NCI-H2196 treated with DMSO at 0.1 percent for 48 hours (cell line): ENCODE measurements at regions not wholly inside any gene's neighbourhood (a gene's known extent, or its start where the extent isn't known, plus 50 kb on each side); places are given as distances from the start of the nearest gene placed in this dataset.

Experiments used
- DNase-seq: peaks from one replicate; lab custom pipeline; 2025; ENCODE audit not compliant: unreplicated experiment; lab: John Stamatoyannopoulos, UW

DNA sequence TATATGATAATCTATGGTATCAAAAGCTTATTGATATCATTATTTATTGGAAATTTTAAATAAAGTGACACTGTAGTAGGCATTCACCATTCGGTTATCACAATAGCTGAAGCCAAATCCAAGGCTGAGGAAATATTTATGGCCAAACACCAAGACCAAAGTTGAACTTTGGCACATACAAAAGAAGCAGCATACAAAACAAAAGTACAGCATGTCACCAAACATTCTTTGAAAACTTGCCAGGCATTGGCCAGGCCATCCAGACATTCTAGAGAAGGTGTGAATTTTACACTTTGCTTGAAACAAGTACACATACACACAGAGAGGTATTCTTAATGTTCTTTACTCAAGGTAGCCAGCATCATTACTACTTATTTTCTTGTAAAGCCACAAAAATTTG, 544.4 kb upstream of the CXADR start:
- no peak for DNase-seq

- no peak for DNase-seq
Measured at GRCh38 chr21:16969636-16970035, 543.2 kb upstream of the CXADR start.

- DNase-seq: no peak
Measured at GRCh38 chr21:16974060-16974459, 538.8 kb upstream of the CXADR start.

DNA sequence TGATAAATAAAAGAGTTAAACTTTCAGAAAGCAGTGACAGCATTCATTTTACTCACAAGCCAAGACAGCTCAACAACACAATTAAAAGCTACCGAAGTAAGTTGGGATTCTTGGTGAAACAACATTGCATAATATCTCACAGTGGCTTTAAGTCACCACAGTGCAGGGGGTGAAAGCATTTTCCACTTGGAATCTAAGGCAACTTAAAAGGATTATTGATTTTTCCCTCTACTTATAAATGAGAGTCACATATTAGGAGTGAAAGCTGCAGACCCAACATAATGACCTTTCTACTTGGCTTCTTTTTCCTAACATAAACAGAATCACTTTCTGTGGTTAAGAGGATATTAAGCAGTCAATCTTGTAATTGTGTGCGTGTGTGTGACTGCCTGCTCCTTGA, 536.6 kb upstream of the CXADR start:
- no peak for DNase-seq

DNA sequence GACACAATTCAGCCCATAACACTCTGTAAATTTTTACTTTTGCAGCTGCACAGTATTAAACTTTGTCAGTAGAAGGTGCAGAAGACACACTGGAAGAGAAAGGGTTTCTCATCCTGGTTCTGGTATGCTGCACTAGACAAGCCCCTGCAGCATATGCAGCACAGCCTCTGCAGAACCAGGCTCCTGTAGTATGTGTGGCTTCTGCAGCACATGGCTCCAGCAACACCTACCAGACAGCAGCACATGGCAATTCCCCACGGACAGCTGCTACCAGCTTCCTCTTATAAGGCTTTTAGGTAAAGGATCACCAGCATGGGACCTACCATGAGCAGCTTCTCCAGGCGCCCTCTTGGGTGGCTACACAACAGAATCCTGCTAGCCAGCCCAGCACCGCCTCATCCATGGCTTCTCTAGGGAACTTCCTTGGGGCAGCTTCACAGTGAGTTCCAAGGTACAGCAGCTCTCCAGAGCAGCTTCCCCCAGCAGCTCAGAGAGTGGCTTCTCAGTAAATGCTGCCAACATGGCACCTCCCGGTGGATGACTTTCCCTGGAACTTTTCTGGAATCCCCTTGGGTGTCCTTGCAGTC, 534.4 kb upstream of the CXADR start:
- DNase-seq: no peak

GRCh38 chr21:16979574-16979973, 533.3 kb upstream of the CXADR start:
- no peak for DNase-seq

DNA sequence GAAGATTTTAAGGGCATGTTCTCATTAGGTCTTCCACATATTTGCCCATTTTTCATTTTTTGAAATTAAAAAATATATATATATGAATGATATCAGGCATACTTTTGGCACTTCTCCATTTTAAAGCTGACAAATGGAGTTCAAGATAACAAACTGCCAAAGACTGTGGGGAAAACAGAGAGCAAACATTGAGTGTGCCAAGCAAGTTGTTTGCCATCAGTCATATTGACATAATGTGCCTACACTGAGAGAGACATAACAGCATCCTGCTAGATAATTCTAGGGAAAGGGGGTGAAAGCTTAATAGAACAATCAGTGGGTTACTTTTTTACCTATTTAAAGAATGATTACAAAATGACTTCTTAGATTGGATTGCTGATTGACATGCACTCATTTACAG, 529.4 kb upstream of the CXADR start:
- DNase-seq: no peak

DNA sequence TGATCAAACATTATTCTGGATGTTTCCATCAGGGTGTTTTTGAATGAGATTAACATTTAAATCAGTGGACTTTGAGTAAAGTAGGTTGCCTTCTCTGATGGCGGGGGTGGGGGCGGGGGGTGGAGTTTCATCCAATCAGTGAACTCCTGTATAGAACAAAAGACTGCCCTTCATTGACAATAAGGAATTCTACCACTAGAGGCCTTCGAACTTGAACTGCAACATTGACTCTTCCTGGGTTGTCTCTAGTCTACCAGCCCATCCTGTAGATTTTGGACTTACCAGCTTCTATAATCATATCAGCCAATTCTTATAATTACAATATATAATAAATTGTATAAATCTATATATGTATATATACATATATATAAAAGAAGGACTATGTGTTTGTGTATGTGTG, 520.4 kb upstream of the CXADR start:
- DNase-seq: no peak

- no peak for DNase-seq
Measured at GRCh38 chr21:16993416-16994038, 519.3 kb upstream of the CXADR start.

DNA sequence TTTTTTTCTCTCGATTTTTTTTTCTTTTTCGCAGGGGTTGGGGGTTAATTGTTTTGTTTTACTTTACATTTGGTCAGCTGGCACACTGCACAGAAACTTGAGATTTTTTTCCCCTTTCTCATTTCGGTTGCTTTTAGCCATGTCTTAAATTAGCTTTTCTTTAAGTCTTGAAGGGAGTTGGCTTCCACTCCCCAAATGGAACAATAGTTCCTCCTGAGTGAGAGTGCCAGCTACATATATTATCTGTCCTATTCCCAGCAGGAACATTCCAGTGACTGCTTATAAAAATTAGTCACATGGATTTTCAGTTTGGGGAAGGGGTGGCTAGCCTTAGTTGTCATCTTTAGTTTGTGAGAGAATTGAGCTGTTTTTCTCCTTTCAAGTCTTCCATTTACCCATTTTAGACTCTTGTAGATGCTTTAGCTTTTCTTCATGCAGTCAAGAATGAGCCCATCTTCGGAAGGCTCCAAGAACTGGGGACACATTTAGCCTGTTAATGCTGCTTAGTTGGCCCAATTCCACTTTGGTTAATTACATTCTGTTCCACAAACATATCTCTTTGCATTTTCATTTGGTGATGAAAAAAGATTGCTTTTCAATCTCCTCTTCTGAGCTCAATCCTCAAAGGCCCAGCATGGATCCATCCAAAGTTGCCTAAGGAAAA, 510.1 kb upstream of the CXADR start:
- no peak for DNase-seq

DNA sequence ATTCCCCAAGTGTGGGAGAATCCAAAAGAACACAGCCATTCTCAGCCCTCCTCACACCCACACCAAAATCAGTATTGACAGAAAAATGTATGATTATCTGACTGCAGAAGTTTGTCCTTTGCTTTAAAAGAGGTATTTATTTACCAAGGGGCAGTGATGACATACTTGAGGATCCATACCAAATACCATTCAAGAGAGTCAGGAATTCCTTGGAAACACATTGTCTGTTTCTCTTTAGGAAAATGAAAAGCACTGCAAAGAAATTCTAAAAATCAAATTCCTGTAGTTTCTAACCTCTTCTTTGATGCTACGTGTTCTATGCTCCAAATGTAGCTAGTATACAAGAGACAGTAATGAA, 509.6 kb upstream of the CXADR start:
- DNase-seq: no peak

DNA sequence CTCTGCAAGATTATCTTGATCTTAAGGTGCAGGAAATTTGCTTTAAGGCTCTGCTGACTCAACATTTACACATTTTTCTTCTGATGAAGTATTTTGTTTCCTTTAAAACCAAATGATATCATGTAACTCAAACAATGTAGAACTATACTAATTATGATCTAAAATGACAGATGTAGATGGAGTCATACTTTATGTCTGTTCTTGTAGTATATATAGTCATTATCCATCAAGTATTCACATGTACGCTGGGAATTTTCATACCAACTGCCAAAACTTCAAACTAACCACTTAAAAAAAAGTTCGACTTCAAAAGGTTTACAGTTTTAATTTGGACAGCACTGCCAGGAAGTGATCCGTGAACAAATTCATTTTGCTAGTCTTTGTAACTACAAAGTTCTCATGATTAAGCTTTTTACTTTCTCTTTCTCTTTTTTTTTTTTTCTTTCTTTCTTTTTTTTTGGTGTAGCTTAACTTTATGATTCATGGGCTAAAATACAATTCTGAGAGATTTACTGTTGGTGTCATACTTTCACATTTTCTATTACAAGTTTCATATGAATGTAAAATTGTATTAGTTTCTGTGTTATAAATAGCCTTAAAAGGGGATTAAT, 509.0 kb upstream of the CXADR start:
- DNase-seq: no peak

DNA sequence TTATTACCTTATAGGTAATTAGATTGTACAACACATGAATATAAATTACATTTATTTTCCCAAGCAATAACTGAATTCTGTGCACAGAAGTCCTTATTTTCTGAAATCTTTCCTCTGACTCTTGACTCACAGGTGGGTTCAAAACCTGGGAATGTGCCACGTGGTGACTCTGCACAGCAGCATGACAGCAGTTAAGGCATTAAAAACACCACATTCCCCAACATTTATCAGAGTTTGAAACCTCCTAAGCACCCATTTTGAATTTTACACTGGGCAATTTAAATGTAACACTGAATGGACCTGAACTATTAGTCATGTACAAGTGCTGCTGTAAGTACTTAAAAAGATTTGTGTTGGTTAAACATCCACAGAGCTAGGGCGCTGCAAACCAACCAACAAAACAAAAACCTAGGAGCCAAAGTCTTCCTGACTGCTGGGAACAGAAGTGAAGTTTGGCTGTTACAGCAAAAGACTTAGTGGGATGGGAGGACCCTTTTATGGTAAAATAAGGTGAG, 480.6 kb upstream of the CXADR start:
- no peak for DNase-seq

- DNase-seq: no peak
Measured at GRCh38 chr21:17044696-17045095, 468.1 kb upstream of the CXADR start.

DNA sequence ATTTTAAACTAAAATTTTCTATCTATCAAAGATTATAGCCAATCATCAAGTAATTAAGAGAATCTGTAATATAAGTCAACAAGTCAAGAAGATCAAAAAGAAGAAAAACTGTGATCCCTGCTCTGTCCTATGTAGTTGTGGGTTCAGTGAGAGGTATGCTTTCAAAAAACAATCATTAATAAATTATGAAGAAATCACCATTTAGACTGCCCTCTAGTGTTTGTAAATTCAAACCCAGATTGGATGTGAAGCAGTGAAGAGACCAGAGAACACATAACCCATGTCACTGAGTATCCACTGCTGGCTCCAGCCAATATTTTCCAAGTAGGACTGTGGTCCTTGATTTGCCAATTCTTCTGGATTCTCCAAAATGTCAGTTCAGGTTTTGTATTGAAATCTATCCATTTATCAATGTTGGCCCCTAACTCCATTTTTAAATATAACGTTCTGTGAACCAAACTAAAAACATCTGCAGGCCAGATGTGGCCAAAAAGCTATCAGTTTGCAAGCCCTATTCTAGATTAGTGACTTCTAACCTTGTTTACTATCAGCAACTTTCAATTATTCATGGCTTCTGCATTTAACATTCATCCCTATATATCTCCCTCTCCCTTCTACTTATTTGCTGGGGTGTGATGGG, 467.5 kb upstream of the CXADR start:
- DNase-seq: no peak

GRCh38 chr21:17048974-17049373, 463.9 kb upstream of the CXADR start:
- DNase-seq: no peak

DNA sequence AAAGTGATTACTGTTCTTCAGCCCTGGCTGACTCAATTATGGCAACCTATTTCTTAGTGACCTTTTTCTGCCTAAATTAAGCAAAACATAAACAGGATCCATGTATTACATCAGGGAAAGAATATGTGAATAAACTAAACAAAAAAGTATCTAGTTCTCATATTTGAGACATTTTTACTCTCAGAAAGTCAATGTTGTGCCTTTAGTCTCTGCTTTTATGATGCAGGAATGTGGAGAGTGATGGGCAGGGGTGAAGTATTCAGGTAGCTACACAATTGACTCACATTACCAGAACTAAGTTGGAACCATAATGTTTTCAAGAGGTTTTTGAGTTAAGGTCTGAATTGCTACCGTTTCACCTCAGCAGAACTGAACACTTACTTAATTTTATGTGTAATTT, 462.7 kb upstream of the CXADR start:
- DNase-seq: no peak

DNA sequence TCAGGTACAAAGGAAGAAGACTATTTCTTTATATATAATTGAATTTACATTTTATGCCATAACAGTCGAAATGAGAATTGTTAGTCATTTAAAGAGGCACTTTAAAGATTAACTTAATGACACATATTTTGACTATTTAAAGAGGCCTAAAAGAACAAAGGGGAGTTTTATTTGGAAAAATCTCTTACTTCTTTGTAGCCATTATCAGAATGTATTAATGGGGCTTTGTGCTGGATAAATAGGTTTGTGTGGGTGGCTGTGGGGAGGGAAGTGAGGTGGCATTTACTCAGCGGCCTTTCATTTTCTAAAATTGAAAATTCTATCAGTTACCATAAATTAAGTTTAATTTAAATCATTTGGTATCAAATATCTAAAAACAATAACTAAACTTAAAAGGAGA, 462.2 kb upstream of the CXADR start:
- DNase-seq: no peak

- no peak for DNase-seq
Measured at GRCh38 chr21:17051054-17051453, 461.8 kb upstream of the CXADR start.

DNA sequence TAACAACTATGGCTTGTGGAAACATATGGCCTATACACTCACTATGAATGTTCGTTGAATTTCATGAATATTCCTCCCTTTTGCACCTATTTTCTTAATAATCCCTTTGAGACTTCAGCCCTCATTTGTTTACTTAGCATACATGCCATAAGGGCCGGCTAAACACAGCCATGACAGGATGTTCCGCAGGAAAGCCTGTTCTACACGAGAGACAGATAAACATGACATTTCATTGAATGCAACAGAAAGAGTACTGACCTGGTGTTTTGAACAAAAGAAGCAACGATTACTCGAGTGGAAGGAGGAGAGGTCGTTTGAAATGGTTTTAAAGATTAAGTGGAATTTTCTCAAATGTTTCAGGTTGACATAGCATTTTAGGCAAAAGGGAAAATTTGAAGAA, 459.5 kb upstream of the CXADR start:
- no peak for DNase-seq

GRCh38 chr21:17059936-17060335, 452.9 kb upstream of the CXADR start:
- DNase-seq: no peak

GRCh38 chr21:17066006-17066405, 446.8 kb upstream of the CXADR start:
- no peak for DNase-seq
